Lung (tissue), 11 donors: ENCODE measurements at regions not wholly inside any gene's neighbourhood (a gene's known extent, or its start where the extent isn't known, plus 50 kb on each side); places are given as distances from the start of the nearest gene placed in this dataset.

Experiments
- ATAC-seq: fragments of 200-7000 bp; cut with Tn5 transposase; one replicate; pipeline ENCODE4 v1.9.1; 2020; ENCODE audit warnings: moderate number of reproducible peaks; ENCODE audit not compliant: insufficient read depth, low FRiP score
- DNase-seq, 3 donors: peaks; one replicate each; pipeline ENCODE4 v3.0.0-alpha.2; 2013 to 2017
- H3K27ac ChIP-seq, 2 donors: one replicate each; pipeline ENCODE4 v1.5.1; 2013; ENCODE audit warnings: mild to moderate bottlenecking in 2 of 2, moderate library complexity in 2 of 2, control low read depth in 1 of 2, inconsistent platforms in 1 of 2, low read depth in 1 of 2, low read length in 1 of 2
- H3K27me3 ChIP-seq, 3 donors: one replicate each; pipeline ENCODE4 v1.5.1; 2013; ENCODE audit warnings: low read length in 2 of 3; ENCODE audit not compliant: control insufficient read depth in 3 of 3, insufficient read depth in 3 of 3
- H3K36me3 ChIP-seq, 4 donors: one replicate each; pipeline ENCODE4 v1.5.1; 2013; ENCODE audit warnings: low read length in 4 of 4, mild to moderate bottlenecking in 1 of 4, moderate library complexity in 1 of 4; ENCODE audit not compliant: control insufficient read depth in 4 of 4, insufficient read depth in 4 of 4
- H3K4me1 ChIP-seq, 5 donors: one replicate each; pipeline ENCODE4 v1.5.1; 2013; ENCODE audit warnings: low read length in 5 of 5, mild to moderate bottlenecking in 2 of 5, moderate library complexity in 1 of 5; ENCODE audit not compliant: control insufficient read depth in 5 of 5, insufficient read depth in 5 of 5
- H3K4me3 ChIP-seq: one replicate; pipeline ENCODE4 v1.5.1; 2013; ENCODE audit warnings: mild to moderate bottlenecking, control low read depth, moderate library complexity
- H3K9ac ChIP-seq, 2 donors: one replicate each; pipeline ENCODE4 v1.5.1; 2013; ENCODE audit warnings: low read length in 2 of 2, control low read depth in 1 of 2; ENCODE audit not compliant: insufficient read depth in 1 of 2
- H3K9me3 ChIP-seq, 4 donors: one replicate each; pipeline ENCODE4 v1.5.1; 2013; ENCODE audit warnings: low read length in 3 of 4, mild to moderate bottlenecking in 1 of 4, moderate library complexity in 1 of 4; ENCODE audit not compliant: control insufficient read depth in 4 of 4, insufficient read depth in 3 of 4
- WGBS, 2 donors: extraction: QIAGEN DNeasy Blood & Tissue Kit; methylation state at CpG; one replicate each; pipeline ENCODE4 v1.1.7; 2013; 5-methylcytosine and 5-hydroxymethylcytosine counted together
- TF ChIP-seq, protein P1 (sequence below): IDR thresholded peaks from 2 replicates; pipeline ENCODE4 v1.5.1; 2012; ENCODE audit warnings: mild to moderate bottlenecking; ENCODE audit errors: control extremely low read depth, extremely low read depth
- donor health status: control.
- donor health status: control.
- donor health status: Bipolar disorder and iron deficiency.
- donor health status: healthy.
- donor health status: DM: yes; HTN: yes; CAD: no.

DNA sequence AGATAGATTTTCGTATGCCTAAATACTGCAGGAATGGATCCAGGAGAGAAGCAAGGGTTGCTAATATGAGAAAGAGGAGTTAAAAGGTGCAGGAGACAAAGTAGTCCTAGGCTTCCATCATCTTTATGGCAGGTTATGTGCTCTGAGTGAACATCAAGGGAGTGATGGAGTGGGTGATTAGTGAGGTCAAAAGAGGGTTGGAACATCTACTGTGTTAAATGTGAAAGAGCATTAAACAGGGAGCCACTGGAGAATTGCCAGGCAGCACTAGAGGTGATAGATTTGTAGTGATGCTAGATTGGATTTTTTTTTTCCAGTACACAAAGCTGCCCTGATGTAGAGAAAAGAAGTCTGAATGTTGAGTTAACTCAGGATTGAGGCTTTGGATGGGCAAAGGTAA is 199.3 kb downstream of the NMUR2 start:
- WGBS, 2 donors = 38 to 45% methylated on average over 1 of the region's 1 CpG
- H3K27ac ChIP-seq = no peak overlapping the region
- DNase-seq (no peak), ATAC-seq (no peak)
- H3K4me1 ChIP-seq = no peaks in the 10 kb centered on the region
- H3K36me3 ChIP-seq = no peaks in the 10 kb centered on the region
- no peaks in the 10 kb centered on the region for H3K27me3 ChIP-seq
- H3K4me3 ChIP-seq = no peak overlapping the region
- TF ChIP-seq, protein P1, sequence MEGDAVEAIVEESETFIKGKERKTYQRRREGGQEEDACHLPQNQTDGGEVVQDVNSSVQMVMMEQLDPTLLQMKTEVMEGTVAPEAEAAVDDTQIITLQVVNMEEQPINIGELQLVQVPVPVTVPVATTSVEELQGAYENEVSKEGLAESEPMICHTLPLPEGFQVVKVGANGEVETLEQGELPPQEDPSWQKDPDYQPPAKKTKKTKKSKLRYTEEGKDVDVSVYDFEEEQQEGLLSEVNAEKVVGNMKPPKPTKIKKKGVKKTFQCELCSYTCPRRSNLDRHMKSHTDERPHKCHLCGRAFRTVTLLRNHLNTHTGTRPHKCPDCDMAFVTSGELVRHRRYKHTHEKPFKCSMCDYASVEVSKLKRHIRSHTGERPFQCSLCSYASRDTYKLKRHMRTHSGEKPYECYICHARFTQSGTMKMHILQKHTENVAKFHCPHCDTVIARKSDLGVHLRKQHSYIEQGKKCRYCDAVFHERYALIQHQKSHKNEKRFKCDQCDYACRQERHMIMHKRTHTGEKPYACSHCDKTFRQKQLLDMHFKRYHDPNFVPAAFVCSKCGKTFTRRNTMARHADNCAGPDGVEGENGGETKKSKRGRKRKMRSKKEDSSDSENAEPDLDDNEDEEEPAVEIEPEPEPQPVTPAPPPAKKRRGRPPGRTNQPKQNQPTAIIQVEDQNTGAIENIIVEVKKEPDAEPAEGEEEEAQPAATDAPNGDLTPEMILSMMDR = no peak
- H3K9ac ChIP-seq = no peak overlapping the region
- no peaks in the 10 kb centered on the region for H3K9me3 ChIP-seq

DNA sequence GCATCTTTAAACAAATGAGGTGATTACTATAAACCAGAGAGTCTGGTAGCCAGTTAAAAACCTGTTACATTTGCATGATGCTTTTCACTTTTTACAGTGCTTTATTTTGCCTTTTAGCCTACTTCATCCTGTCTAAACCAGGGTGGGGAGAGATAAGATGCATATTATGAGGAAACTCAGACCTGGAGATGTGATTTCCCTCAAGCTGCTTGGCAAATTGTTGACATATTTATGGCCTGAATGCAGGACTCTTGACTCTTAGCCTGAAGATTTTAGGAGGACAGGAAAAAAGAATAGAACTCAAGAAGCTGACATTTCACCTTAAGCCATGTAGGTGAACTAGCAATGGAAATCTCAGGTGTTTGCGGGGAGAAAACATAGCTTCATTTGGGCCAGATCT is 202.8 kb downstream of the NMUR2 start:
- Histone ChIP-seq H3K27me3 (no peaks in the 10 kb centered on the region), H3K27ac (no peak overlapping the region), H3K9ac (no peak overlapping the region), H3K4me1 (no peaks in the 10 kb centered on the region), H3K36me3 (no peaks in the 10 kb centered on the region), H3K4me3 (no peak overlapping the region), H3K9me3 (no peaks in the 10 kb centered on the region)
- WGBS, 2 donors = 94 to 95% methylated on average over 1 of the region's 1 CpG
- ATAC-seq (no peak), DNase-seq (no peak)
- TF ChIP-seq, protein P1 = no peak

DNA sequence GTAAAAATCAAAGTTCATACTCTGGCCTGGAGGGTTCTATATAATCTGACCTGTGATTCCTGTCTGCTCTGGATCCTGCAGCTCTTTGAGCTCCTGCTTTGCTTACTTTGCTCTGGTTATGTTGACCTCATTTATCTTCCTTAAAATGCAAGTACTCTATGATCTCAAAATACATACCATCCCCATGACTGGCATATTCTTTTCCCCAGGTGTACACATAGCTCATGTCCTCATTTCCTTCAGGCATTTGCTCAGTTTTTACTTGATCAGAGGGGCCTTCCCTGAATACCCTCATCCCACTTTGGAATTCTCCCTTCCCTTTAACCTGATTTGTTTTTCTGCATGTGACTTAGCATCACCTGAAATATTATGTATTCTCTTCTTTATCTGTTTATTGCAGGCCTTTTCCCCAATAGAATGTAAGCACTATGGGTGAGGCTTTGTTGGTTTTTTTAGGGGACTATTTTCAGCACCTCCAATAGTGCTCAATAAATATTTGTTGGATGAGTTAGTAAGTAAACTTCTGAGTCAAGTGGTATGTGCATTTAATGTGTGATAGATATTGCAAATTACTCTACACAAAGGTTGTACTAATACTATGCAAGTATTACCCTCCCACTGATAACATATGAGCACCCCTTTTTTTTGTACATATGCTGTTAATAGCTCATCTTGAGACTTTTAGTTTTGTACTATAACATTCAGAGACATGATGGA is 211.5 kb downstream of the NMUR2 start:
- Histone ChIP-seq H3K4me1 (no peaks in the 10 kb centered on the region), H3K36me3 (no peaks in the 10 kb centered on the region), H3K9ac (no peak overlapping the region), H3K27me3 (no peaks in the 10 kb centered on the region), H3K4me3 (no peak overlapping the region), H3K9me3 (peaks cover 0 to 2% (median 0%) of the 10 kb centered on the region in 4 donors), H3K27ac (no peak overlapping the region)
- no peak for DNase-seq
- TF ChIP-seq, protein P1 = no peak
- no peak for ATAC-seq

DNA sequence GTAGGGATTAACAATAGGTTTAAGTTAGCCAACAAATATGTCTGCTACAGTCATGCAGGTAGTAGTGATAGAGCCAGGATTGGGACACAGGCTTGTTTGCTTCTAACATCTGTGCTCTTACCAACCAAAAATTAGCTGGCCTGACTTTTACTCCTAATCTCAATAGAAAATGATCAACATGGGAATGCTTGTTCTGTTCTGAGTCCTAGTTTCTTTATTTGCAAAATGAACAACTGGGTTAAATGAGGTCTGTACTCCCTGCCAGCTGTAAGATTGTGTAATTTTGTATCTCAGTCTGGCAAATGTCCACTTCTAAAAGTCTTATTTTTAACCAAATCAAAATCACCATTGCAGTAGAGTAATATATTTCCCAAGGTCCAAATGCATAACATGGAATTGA is 216.8 kb downstream of the NMUR2 start:
- H3K36me3 ChIP-seq = no peaks in the 10 kb centered on the region
- TF ChIP-seq, protein P1 = no peak
- no peak overlapping the region for H3K27ac ChIP-seq
- H3K27me3 ChIP-seq = no peaks in the 10 kb centered on the region
- no peak for ATAC-seq
- no peaks in the 10 kb centered on the region for H3K9me3 ChIP-seq
- no peaks in the 10 kb centered on the region for H3K4me1 ChIP-seq
- DNase-seq = peak in 2 of 3 donors; percentile 22 to 66
- H3K4me3 ChIP-seq = no peak overlapping the region
- H3K9ac ChIP-seq = no peak overlapping the region
